Dermis blood vessel endothelial cell (primary cell): ENCODE measurements at regions not wholly inside any gene's neighbourhood (a gene's known extent, or its start where the extent isn't known, plus 50 kb on each side); places are given as distances from the start of the nearest gene placed in this dataset.

ENCODE experiments used
- DNase-seq: peaks from one replicate; pipeline ENCODE4 v3.0.0; 2010

DNA sequence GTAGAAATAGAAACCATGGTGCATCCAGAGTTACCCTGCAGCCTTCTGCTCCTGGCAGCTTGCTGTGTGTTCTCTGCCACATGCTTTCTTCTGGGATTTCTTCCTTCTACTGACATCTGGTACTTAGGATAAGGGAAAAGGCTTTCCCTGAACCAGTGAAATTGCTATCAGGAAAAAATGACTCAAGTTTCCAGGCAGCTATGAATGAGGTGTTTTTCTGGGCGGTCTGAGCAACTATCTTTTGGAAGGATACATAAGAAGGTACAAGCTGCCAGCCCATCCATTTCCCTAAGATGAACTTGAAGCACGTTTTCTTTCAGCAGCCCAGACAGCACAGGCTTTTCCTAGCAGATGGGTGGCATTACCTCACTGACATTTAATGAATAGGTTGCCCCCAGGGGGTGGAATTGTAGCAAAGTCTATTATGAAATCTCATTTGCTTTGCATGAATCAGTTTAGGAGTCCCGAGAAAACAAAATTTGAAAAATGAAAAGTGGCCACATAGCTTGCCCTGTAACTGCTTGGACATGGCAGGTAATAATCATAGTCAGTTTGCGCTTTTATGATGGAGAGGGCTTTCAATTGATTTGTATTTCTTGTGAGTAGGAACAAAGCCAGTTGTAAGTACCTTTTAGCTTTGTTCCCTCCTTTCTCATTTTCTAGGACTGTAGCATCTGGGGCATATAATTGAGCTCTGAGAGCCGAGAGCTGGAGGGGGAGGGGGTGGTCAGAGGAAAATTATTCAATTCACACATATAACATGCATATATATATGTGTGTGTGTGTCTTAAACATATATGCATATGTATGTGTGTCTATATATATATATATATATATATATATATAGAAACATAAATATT is 108.5 kb downstream of the C9orf152 start:
- DNase-seq, result peak; percentile 70

DNA sequence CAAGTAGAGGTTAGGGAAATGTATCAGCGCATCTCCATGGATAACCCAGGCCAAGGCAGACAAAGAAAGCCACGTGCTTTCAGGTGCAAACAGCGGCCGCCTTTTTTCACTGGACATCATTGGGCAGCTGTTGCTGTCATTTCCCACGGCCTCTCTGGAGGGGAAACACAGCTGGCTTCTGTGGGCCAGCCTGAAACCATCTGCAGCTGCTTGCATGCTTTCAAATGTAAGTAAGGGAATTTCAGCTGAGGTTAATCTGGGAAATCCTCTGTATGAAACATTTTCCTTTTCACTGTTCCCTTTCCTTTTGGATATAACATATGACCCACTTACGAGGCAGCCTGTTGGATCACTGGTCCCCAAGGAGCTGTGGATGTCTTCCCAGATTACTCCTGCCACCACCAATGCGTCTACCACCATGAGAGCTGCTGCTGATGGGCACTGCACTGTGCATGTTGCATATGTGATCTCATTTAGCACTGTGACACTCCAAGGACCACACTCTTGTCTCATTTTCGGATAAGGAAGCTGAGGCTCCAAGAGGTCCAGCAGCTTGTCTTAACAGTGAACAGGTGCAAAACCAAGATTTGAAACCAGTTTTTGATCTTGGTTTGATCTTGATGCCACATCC is 106.3 kb downstream of the C9orf152 start:
- DNase-seq, result no peak

DNA sequence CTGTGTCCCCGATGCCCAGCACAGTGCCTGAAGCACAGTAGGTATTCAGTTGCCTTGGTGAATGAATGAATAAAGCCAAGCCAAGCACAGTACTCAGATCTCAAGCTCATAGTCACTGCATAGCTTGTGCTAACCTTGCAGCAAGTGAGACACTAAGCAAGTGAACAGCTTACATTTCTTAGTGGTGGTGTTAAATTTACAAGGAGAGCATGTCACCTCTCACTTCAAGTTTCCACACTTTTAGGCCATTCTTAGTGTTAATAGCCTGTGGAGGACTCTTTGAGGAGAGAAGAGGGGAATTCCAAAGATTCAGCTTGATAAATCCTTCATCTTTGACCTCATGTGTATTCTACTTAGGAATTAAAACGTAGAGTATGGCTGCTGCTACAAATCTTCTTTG is 104.7 kb downstream of the C9orf152 start:
- DNase-seq, result no peak

DNA sequence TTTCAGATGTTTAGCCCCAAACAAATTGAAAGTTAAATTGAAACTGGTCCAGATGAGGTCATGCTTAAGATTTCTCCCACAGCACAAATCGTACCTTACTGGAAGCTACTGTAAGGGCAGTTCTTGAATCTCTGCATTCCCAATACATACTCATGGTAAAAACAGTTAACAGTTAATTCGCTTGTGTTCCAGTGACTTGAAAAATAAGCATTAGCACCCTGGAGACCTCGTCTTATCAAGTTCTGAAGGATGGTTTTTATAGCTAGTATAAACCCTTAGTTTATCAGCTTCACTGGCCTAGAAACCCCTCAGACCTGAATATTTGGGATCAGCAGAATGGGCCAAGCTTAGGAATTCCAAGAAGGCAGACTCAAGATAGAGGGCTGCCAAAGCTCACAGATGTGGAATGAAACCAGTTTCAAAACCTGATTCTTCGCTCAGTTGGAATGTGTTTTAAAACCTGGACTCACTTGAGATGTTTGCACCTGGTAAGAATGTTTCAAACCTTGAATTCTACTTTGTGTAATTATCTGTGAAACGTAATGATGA is 103.6 kb downstream of the C9orf152 start:
- DNase-seq, result no peak

DNA sequence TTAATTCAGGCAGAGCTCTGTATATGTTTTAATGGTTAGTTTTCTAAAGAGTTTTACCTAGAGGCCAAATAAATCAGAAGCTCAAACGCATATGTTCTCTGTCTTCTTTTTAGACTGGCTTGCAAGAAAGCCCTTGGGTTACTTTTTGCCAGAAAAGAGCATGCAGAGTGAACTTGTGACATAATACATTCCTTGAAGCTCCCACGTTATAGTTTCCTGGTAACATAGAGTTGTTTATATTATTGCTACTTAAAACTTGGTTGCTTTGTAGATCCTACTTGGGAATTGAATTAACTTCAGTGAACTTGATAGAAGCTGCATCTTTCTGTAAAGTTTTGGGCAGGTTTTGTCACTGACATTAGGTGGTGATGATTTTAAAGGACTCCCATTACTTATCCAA is 102.9 kb downstream of the C9orf152 start:
- DNase-seq, result peak; percentile 66

DNA sequence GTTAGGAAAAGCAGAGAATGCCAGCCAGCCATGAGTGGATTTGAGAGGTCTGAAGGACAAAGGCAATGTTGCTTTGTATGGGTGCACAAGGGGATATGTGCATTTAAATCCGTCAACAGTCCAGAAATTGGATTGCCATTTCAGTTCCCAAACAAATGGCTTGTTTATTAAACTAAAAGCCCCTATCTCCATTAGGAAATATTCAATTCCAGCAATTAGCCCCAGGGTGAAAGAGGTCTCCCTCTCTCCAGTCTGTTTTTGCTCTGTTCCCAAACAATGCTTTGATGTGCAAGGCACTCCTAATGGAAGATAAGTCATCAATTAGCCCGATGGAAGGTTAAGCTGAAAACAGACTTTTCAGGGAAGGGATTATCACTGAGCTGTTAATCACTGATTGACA is 101.3 kb downstream of the C9orf152 start:
- DNase-seq, result no peak

DNA sequence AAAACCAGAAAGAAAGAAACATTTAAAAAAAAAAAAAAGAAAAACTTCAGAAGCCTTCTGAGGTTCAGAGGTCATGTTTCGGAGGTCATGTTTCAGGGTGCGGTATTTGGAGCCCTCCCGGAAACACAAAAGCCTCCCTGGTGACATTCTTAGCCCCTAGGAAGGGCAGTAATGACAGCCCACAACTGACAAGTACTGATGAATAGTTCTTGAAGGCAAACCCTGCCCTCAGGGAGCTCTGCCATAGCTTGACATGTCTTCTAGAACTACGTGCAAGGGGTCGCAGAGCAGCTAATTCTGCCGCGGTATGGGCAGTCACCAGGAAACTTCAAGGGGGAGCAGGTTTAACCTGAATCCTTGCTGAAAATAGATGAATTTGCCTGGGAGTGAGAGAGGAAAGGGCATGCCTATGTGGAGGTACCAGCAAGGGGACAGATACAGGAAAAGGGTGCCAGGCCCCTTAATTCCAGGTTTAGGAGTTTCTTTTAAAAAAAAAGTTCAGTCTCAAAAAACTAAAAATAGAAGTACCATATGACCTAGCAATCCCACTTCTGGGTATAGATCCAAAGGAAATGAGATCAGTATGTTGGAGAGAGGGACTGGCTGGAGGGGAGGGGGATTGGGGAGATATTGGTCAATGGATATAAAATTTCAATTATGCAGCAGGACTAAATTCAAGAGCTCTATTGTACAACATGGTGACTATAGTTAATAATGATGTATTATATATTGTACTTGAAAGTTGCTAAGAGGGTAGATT is 98.4 kb downstream of the C9orf152 start:
- DNase-seq, result no peak

DNA sequence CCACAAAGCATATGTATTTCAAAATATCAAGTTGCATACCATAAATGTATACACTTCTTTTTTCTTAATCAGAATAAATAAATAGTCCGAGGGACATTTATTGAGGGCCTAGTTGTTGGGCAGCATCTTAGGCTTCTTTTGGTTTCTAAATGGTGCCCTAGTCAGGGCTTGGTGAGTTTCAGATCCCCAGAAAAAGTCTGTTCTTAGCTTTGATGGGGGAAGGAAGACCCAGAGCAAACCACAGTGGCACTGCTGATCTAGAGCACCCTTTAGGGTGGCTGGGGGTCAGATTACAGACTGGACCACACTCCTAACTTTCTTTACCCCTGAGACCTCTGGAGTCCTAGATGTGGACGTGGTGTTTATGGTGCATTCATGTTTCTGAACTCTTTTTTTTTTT is 97.8 kb downstream of the C9orf152 start:
- no peak for DNase-seq

DNA sequence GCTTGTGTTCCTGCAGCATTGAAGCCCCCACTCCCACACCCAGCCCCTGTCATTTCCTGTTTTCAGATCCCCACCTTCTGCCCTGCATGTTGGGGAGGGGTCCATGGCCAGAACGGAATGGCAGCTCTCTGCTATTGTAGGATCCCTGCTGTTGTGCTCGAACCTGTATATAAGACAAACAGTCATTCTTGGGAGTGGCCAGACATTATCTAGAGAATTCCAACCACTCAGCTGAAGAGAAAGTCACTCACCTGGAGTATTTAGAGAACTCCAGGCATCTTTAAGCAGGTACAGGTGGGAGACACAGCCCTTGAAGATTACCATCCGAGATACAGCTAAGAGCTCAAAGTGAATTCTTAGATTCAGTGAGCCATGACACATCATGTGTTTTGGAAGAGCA is 96.1 kb downstream of the C9orf152 start:
- no peak for DNase-seq

DNA sequence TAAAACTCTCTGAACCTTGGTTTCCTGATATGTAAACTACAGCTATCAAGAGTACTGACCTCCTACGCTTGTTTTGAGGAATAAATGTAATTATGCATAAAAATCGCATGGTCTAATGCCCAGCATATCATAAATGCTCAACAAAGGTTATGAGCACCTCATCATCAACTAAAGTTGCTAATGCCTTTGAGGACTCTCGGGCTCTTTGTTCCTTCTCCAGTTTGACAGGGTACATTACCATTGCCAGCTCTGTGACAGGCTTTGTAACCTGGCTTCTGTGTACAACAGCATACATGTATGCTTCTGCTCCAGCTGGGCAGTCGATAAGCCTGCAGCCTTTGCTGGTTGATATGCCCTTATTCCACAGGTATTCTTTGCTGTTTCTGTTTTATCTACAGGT is 95.2 kb downstream of the C9orf152 start:
- DNase-seq, result no peak

DNA sequence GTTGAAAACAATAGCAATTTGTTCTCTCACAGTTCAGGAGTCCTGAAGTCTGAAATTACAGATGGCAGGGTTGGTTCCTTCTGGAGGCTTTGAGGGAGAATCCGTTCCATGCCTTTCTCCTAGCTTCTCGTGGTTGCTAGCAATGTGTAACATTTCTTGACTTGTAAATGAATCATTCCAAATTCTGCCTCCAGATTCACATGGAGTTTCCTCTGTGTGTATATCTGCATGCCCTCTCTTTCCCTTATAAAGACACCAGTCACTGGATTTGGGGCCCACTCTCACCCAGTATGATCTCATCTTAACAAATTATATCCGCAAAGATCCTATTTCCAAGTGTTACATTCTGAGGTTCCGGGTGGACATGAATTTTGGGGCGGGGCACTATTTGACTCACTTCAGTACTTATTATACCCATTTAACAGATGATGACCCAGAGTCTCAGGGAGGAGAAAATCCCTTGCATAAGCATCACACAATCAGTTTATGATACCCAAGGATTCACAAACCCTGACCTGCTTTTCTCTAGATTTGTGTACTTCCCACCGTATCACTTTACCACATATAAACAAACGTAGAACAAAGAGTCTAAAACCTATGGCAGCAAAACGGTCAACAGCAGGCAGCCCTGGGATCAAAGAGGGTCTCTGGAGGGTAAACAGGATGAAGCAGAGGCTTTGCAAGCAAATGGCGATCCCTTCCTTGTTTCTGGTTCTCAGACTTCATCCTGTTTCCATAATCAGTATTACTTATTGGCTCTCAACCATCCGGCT is 93.7 kb downstream of the C9orf152 start:
- DNase-seq, result no peak

DNA sequence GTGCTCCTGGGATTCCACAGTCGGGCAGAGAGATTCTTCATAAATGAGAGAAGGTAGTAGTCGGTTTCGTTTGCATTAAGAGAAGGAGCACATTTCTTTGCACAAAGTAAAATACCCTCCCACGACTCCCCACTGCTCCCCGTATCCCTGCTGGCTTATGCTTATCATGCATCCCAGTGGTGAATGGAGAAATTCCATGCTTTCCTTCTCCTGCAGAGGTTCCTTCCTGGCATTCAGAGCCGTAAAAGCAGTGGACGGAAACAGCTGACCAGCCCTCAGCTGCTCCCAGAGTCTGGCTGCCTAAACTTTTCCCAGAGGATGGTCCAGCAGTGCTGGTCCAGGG is 93.1 kb downstream of the C9orf152 start:
- peak; percentile 92 for DNase-seq

DNA sequence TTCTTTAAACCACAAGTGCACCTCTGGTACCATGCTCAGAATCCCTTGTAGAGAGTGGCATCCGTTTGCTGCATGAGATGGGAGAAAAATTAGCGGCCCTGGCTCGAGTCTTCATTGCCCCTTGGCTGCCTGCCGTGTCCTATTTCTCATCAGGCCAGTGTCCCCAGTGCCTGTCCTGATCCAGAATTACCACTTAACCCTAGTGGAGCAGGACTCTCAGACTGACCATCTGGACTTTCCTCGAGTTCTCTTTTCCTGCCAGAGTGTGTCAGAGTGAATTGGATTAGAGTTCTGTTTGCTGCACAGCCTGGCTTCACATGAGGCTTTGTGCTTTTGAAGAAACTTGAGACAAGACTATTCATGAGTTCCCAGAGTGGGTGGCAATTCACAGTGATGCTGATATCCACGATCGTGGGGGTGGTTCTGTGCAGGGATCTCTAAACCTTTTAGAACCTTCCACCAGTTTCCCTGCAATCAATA is 92.6 kb downstream of the C9orf152 start:
- peak; percentile 66 for DNase-seq

DNA sequence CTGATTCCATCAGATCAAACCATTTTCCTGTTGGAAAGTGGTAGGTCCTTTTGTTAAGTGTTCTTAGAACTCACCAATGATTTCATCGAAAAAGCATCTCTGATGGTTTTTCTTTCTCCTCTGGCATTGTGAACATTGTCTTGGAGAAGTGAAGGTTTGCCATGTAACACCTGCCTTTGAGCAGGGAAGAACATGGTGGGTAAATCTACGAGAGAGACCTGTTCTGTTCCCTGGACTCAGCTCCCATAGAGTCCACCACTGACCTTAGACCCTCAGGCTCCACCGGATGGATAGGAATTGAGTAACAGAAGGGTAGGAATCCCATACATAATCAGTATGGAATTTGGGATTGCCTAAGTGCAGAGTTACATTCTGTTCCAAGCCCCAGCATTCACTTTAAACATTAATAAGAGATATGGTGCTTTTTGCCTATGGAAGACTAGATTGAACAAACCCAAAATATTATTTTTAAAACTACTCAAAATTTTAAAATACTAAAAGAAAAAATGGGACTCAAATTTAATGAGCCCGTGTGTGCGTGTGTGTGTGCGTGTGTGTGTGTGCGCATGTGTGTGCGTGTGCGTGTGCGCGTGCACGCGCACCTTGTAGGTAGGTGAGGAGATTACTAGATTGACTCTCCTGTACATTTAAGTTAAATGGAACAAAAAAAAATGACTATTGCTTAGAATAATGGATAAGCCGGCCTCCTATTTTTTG is 92.0 kb downstream of the C9orf152 start:
- DNase-seq, result peak; percentile 46

DNA sequence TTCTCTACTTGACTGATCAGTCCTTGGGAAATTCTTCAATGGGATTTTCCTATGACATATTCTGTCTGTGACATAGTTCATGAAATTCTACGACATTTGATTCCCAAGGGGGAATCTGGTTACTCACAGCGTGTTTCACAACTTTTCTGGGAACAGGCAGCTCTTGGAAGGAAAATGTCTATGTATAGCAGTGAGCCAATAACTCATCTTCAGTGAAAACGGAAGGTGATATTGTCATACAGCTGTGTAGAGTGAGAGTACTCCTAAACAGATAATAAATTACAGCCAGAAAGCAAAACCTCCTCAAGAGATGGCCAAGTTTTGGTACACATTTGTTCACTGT is 91.4 kb downstream of the C9orf152 start:
- DNase-seq, result peak; percentile 58

DNA sequence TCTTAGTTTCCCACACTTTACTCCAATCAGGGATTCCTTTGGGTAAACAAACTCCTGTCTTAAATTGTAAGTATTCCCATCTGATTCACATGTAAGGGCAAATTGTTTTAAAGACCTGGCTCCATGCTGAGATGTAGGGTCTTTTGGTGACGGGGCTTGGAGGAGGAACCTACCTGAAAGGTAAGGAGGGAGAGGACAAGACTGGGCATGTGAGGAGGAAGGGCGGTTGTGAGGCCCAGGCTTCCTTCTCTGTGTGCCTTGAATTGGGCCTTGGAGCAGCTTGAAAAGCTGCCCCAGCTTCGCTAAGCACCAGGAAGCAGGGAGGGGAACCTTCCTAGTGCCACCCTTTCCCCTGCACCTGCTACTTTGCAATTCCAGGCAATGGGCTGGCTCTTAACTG is 86.8 kb downstream of the C9orf152 start:
- no peak for DNase-seq

DNA sequence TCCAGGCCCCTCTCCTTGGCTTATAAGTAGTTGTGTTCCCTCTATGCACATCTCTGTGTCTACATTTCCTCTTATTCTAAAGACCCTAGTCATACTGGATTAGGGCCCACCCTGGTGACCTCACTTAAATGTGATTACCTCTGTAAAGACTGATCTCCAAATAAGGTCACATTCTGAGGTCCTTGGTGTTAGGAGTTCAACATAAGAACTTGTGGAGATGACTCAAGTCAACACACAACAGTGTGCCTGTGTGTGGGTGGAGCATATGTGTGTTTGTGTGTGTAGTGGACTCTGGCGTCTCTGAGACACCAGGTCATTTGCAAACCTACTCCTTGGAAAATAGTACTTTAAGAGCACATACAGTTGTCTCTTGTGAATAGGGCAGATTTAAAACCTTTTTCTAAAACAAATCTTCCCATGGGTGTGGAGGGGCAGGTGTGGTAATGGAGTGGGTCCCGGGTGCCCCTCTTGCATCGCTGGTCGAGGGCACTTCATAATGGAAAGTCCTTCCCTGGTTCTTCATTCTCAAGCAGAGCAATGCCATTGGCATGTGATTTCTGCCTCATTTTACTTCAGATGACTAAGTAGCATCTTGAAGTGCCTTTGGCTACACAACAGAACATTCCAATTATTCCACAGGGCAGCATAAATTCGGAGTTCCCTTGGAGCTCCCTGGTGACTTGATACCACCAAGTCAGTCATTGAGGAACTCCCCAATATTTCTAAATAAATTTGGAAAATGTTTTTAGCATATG is 84.4 kb downstream of the C9orf152 start:
- DNase-seq, result peak; percentile 35

DNA sequence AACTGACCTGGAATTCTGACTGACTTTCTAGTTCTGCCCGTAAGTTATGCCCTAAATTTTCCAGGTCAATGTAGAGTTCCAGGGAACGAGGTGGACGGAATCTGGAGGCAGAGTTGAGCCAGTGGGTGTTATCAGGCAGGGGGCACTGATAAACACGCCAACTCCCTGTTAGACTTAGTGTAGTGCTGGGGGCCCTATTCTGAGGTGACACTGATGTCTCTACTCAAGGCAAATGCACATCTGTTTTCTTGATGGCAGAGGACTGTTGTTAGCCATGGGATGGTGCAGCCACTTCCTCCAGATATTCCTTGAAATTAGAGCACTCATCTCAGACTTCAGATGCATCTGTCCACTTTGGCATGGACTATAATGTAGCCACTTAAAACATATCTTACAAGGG is 83.5 kb downstream of the C9orf152 start:
- no peak for DNase-seq

DNA sequence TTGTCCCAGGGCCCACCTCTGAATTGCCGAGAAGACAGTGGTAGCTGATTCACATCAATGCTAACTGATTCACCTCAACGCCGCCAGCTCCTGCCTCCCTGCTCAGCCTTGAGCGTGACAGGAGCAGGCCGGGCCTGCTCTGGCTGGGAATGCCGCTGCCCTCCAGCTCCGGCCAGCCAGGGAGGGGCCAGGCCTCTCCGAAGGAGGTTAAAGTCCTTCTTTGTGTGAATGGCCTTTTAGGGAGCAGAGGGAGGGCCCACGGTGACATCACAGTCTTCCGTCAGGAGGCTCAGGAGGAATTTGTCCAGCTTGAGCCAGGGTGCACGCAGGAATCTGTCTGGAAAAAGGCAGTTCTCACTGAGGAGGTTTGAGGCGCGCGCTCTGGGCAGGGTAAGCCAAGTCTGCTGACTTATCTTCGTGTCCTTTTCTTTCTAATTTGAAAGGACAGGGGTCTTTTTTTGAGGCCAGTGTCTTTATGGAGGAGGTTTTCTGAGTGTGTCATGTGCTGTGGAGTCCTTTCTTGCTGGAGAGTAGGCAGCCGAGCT is 82.7 kb downstream of the C9orf152 start:
- peak; percentile 67 for DNase-seq

DNA sequence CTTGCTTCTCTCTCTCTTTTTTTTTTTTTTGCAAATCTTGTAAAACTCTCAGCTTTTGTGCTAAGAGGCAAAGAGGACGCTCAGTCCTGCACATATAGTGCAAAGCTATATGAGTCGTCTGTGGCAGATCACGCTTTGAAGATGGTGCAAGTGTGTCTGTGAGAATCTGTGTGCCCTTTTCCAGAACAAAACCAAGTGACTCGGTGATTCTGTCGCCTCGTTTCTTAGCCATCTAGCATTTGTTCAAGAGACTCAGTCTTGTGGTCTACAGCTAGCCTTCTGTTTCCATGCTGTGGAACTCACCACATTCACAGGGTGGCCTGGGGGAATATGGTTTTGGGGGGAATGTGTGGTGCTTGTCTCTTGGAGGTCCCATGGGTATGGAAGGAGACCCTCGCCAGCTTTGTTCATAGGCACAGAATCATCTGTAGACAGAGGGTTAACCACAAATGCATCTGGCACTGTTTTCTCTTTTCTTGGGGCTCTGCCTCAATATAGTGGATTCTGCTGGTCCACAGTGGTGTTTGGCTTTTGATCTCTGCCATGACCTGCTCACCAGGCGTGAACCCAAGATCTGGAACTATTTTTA is 82.1 kb downstream of the C9orf152 start:
- no peak for DNase-seq
